SHP77 treated with DMSO at 0.1 percent for 48 hours (cell line): ENCODE measurements at regions not wholly inside any gene's neighbourhood (a gene's known extent, or its start where the extent isn't known, plus 50 kb on each side); places are given as distances from the start of the nearest gene placed in this dataset.
"Not testable (repeated sequence)": the region's sequence is repeated elsewhere in the genome, so short reads cannot be mapped to it uniquely, and the experiment has no call there.

ENCODE experiments used
- DNase-seq: peaks from one replicate; lab custom pipeline; 2025; lab: John Stamatoyannopoulos, UW

DNA sequence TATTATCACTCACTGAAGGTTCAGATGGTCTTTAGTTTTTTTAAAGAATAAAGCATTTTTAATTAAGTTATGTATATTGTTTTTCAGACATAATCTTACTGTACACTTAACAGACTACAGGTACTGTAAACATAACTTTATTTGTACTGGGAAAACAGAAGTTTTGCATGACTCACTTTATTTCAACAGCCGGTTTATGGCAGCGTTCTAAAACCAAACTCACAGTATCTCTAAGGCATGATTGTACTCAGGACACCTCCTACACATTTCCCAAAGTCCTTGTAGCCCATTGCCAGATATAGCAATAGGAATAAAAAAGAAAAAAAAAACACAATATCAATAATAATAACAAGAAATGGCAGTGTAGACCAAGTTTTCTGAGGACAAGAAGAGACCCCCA is 1341.4 kb downstream of the FSCB start:
- no peak for DNase-seq

GRCh38 chr14:43161477-43161876 is 1345.6 kb downstream of the FSCB start:
- no peak for DNase-seq

DNA sequence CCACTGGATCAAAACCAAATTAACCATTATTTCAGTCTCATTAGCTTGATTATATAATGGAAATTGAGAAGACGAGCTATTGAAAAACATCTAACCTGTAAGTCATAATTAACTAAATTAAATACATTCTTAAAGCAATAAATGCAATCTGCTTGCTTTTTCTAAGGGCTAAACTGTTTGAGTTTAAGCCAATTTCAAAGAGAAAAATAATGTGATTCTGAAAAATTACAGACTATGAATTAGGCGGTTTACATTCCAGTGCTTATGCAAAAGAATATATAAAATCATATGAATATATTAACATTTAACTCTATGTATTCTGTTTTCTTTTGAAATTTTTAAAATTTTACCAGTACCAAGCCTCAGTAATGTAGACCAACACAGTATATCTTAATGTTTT is 1349.4 kb downstream of the FSCB start:
- DNase-seq = no peak

- no peak for DNase-seq
Measured at GRCh38 chr14:43155924-43156323, 1351.2 kb downstream of the FSCB start.

GRCh38 chr14:43155258-43155657 is 1351.8 kb downstream of the FSCB start:
- DNase-seq = no peak

DNA sequence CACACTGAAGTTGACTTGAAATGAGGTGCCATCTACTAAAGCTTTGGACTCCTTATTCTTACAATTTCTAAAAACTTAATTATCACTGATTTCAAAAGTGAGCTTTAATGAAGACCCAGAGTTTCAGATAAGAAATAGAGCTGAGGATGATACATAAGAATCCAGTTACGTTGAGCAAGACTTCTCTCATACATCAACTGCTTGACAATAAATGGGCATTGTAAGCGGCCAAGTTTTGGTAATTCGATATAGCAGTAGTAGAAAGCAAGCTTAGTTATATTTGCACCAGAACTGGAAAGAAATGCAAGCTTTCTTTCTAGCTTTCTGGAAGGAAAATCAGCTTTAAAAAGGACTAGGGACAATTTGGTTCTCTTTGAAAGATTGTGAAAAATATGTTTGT is 1359.6 kb downstream of the FSCB start:
- DNase-seq = no peak

DNA sequence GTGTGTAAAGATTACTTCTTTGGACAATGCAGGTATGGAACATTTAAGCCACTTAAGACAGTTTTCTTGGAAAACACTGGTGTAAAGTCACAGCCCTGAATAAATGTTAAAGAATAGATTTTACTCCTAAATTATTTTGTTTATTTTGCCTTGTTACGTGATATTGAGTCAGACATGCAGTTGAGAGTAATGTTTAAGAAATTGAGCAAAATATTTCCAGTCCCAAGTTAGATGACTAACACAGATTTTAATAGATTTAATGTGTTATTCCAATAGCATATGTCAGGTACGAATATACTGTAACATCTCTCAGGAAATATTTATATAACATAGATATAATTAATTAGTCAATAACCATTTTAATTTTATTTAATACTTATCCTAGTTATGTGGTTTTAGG is 1361.7 kb downstream of the FSCB start:
- DNase-seq = no peak

- DNase-seq = no peak
Measured at GRCh38 chr14:43143106-43143505, 1364.0 kb downstream of the FSCB start.

- no peak for DNase-seq
Measured at GRCh38 chr14:43141636-43142191, 1365.4 kb downstream of the FSCB start.

DNA sequence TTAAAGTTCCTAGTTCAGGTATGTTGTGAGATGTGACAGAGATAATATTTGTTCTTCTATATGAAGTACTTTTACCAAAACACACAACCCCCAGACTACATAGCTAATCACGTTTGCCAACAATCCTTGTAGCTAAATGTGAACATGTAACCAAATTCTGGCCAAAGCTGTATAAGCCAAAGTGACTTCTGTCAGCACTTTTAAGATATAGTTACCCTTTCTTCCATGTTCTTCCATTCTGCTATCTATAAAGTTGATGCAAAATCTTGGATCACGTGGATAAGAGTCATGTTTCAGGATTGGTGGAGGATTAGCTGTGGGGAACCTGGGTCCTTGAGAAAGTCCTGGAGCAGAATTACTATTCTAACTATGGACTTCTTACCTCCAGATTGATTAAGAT is 1366.6 kb downstream of the FSCB start:
- no peak for DNase-seq

DNA sequence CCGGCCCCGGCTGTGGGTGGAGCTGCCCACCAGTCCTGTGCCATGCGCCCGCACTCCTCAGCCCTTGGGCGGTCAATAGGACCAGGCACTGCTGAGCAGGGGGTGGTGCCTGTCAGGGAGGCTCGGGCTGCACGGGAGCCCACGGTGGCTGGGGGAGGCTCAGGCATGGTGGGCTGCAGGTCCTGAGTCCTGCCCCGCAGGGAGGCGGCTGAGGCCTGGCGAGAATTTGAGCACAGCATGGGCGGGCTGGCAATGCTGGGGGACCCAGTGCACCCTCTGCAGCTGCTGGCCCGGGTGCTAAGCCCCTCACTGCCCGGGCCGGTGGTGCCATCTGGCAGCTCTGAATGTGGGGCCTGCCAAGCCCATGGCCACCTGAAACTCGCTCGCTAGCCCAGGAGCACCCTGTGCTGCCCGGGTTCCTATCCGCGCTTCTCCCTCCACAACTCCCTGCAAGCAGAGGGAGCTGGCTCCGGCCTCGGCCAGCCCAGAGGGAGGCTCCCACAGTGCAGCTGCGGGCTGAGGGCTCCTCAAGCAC is 1371.1 kb downstream of the FSCB start:
- DNase-seq = no peak

- no peak for DNase-seq
Measured at GRCh38 chr14:43132441-43132840, 1374.6 kb downstream of the FSCB start.

- not testable (repeated sequence) for DNase-seq
Measured at GRCh38 chr14:43128429-43128828, 1378.7 kb downstream of the FSCB start.

DNA sequence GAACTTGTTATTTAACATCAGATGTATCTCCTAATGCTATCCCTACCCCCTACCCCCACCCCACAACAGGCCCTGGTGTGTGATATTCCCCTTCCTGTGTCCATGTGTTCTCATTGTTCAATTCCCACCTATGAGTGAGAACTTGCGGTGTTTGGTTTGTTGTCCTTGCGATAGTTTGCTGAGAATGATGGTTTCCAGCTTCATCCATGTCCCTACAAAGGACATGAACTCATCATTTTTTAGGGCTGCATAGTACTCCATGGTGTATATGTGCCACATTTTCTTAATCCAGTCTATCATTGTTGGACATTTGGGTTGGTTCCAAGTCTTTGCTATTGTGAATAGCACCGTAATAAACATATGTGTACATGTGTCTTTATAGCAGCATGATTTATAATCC is 1379.2 kb downstream of the FSCB start:
- DNase-seq = not testable (repeated sequence)

GRCh38 chr14:43123544-43123943 is 1383.5 kb downstream of the FSCB start:
- DNase-seq = no peak

GRCh38 chr14:43119672-43120071 is 1387.4 kb downstream of the FSCB start:
- no peak for DNase-seq

GRCh38 chr14:43116341-43116740 is 1390.7 kb downstream of the FSCB start:
- no peak for DNase-seq

DNA sequence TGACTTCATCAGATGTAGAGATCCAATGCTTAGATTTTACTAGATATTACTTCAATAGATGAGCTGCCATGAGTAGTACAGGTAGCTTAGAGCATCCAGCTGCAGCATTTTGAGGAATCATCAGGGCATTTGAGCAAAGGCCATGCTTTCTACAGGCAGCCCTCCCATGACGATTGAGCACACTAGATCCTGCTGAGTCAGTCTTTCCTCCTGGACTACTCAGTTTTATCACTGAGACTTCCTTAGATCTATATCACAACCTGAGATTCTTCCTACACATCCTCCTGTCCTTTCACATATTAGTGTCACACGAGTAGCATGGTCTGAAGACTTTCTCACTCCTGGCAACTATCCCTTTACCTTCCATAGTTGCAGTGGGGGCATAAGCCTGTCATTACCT is 1401.8 kb downstream of the FSCB start:
- no peak for DNase-seq

DNA sequence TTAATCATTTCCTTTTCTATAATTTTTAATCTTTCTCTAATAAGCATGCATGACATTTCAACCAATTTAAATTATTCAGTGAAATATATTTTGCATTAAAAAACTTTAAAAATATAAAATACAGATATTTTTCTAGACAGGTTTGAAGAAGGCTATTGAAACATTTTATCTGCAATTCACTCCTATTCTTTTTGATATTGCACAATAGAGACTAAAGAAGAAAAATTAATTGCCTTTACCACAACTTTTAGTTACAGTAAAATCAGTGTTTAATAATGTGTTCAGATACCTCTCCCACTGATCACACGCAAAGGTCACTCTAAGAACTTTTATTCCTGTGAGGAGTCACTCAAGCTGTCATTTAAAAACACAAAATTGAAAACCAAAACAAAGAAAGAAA is 1416.7 kb downstream of the FSCB start:
- DNase-seq = no peak

DNA sequence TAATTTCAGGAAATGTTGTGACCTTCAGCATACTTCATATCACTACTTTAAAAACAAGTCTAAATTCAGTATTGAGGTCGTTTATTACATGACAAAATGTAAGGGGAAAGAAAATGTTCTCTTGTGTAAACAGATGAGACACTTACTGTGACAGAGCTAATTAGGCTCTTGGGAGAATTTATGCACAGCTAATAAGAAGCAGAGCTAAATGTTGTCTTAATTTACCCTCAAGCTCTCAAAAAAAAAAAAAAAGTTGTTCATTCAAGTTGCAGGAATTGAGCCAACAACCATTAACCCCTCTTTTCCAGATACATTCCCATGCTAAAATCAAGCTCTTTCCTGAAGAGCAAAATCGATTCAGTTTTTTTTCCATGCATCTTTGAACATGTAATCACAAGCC is 1419.4 kb downstream of the FSCB start:
- DNase-seq = no peak

- DNase-seq = no peak
Measured at GRCh38 chr14:43085819-43086218, 1421.3 kb downstream of the FSCB start.

DNA sequence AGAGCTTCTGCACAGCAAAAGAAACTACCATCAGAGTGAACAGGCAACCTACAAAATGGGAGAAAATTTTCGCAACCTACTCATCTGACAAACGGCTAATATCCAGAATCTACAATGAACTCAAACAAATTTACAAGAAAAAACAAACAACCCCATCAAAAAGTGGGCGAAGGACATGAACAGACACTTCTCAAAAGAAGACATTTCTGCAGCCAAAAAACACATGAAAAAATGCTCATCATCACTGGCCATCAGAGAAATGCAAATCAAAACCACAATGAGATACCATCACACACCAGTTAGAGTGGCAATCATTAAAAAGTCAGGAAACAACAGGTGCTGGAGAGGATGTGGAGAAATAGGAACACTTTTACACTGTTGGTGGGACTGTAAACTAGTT is 1439.7 kb downstream of the FSCB start:
- not testable (repeated sequence) for DNase-seq

GRCh38 chr14:43056106-43056505 is 1449.4 kb downstream of the LRFN5 start:
- no peak for DNase-seq

- no peak for DNase-seq
Measured at GRCh38 chr14:43052897-43053296, 1446.2 kb downstream of the LRFN5 start.

DNA sequence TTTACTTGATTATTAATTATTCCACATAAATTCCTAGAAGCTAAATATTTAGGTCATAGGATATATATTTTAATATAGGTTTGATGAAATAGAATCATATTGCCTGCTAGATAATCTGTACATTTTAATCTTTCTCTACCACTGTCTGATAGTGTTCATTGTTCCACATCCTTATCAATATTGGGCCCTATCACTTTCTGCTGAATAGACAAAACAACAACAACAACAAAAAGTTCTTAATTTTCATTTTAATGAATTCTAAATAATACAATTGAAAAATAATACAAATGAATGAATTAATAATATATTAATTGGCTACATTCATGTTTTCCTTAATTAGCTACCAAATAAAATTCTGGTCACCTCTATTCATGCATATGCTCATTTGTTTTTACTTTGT is 1437.2 kb downstream of the LRFN5 start:
- no peak for DNase-seq
